ENCODE measurements at regions not wholly inside any gene's neighbourhood (a gene's known extent, or its start where the extent isn't known, plus 50 kb on each side); places are given as distances from the start of the nearest gene placed in this dataset.

DNA sequence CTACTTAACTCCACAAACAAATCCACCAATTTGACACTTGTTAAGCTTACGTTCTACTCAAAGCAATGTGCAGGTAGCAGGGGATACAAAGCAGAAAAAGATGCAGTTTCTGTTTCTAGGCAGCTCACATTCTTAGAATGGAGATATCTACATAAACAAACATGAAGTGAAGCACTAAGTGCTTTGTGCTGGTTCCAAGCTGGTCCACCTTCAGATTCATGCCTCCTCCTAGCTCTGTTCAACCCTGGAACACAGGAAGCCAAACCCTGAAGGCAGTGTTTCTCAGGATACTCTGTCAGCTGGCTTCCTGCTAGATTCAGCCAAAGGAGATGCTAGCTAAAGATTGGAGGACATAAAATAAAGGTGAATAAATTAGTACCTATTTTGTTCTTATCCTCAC lies 55.3 kb upstream of the NOL4 start:
- TF ChIP-seq, protein P1, sequence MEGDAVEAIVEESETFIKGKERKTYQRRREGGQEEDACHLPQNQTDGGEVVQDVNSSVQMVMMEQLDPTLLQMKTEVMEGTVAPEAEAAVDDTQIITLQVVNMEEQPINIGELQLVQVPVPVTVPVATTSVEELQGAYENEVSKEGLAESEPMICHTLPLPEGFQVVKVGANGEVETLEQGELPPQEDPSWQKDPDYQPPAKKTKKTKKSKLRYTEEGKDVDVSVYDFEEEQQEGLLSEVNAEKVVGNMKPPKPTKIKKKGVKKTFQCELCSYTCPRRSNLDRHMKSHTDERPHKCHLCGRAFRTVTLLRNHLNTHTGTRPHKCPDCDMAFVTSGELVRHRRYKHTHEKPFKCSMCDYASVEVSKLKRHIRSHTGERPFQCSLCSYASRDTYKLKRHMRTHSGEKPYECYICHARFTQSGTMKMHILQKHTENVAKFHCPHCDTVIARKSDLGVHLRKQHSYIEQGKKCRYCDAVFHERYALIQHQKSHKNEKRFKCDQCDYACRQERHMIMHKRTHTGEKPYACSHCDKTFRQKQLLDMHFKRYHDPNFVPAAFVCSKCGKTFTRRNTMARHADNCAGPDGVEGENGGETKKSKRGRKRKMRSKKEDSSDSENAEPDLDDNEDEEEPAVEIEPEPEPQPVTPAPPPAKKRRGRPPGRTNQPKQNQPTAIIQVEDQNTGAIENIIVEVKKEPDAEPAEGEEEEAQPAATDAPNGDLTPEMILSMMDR (IDR thresholded peaks at IDR 0.05; ENCODE audit: control insufficient read depth, extremely low read depth, insufficient read depth), result no peak
- no peak overlapping the region for H3K4me3 ChIP-seq (ENCODE audit: low read depth, low read length)
- DNase-seq (ENCODE audit: low read depth), result no peak

DNA sequence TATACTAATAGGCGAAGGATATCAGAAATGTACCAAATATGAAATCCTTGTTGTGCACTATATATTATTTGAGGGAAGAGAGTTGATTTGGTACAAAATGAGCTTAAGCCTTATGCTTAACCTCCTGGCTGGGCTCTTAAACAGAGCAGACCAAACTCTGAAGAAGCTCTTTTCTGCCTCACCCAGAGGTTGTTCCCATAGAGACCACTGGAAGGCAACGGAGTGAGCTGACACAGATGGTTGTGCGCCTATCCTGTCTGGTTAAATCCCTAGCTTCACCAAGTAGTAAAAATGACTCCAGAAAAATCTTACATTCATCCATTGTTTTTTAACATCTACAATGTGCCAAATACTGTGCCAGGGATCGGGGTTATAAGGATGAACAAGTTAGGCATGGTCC lies 55.9 kb upstream of the NOL4 start:
- no peak for DNase-seq (ENCODE audit: low read depth)
- no peak overlapping the region for H3K4me3 ChIP-seq (ENCODE audit: low read depth, low read length)
- TF ChIP-seq, protein P1 (IDR thresholded peaks at IDR 0.05; ENCODE audit: control insufficient read depth, extremely low read depth, insufficient read depth), result no peak

GRCh38 chr18:34281290-34281689 lies 56.6 kb upstream of the NOL4 start:
- TF ChIP-seq, protein P1 (IDR thresholded peaks at IDR 0.05; ENCODE audit: control insufficient read depth, extremely low read depth, insufficient read depth), result no peak
- no peak overlapping the region for H3K4me3 ChIP-seq (ENCODE audit: low read depth, low read length)
- DNase-seq (ENCODE audit: low read depth), result no peak

DNA sequence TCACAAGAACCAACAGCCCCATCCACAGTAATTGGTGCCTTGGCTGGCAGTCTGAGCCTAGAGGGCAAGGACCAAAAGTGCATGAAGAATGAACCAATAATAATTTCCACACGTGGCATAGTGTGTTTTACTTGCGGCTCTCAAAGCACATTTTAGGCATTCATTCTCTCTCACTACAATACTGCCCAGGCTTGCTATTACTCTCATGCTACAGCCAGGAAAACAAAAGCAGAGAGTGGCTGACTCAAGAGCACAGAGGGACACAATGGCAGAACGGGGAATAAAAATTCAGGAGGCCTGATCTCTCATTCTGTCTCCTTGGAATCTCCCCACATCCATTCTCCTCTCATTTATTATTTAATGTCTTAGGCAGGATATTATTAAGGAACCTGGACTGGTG lies 57.0 kb upstream of the NOL4 start:
- DNase-seq (ENCODE audit: low read depth), result no peak
- TF ChIP-seq, protein P1 (IDR thresholded peaks at IDR 0.05; ENCODE audit: control insufficient read depth, extremely low read depth, insufficient read depth), result no peak
- no peak overlapping the region for H3K4me3 ChIP-seq (ENCODE audit: low read depth, low read length)

GRCh38 chr18:34283506-34283905 lies 58.8 kb upstream of the NOL4 start:
- H3K4me3 ChIP-seq (ENCODE audit: low read depth, low read length), result no peak overlapping the region
- TF ChIP-seq, protein P1 (IDR thresholded peaks at IDR 0.05; ENCODE audit: control insufficient read depth, extremely low read depth, insufficient read depth), result no peak
- no peak for DNase-seq (ENCODE audit: low read depth)

DNA sequence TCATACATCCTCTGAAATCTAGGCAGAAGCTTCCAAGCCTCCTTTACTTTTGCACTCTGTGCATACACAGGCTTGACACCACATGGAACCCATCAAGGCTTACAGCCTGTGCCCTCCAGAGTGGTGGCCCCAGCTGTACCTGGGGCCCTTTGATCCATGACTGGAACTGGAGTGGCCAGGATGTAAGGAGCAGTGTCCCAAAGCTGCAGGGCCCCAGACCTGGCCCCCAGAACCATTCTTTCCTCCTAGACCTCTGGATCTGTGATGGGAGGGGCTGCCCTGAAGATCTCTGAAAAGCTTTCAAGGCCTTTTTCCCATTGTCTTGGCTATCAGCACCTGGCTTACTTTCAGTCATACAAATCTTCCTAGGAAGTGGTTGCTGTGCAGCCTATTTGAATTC lies 63.1 kb upstream of the NOL4 start:
- H3K4me3 ChIP-seq (ENCODE audit: low read depth, low read length), result no peak overlapping the region
- DNase-seq (ENCODE audit: low read depth), result no peak
- TF ChIP-seq, protein P1 (IDR thresholded peaks at IDR 0.05; ENCODE audit: control insufficient read depth, extremely low read depth, insufficient read depth), result no peak

DNA sequence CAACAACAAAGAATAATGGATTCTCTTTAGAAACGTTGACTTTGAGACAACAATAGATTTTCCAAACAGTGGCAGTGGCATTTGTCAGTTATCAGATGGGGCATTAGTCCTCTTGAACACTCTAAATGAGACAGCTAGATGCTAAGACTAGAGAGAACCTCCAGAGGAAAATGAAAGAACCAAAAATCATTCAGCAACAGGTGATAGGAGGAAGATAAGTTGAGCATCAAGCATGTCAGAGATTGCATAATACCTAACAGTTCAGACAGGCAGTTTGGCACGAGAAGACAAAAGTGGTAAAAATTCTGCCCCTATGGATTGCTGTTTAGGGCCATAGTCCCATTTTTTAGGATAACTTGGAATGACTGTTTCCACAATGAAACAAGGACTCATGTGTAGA lies 67.9 kb upstream of the NOL4 start:
- DNase-seq (ENCODE audit: low read depth), result no peak
- TF ChIP-seq, protein P1 (IDR thresholded peaks at IDR 0.05; ENCODE audit: control insufficient read depth, extremely low read depth, insufficient read depth), result no peak
- no peak overlapping the region for H3K4me3 ChIP-seq (ENCODE audit: low read depth, low read length)

Measured in LNCaP clone FGC (cell line).